ENCODE measurements at regions not wholly inside any gene's neighbourhood (a gene's known extent, or its start where the extent isn't known, plus 50 kb on each side); places are given as distances from the start of the nearest gene placed in this dataset.
"Not testable (repeated sequence)": the region's sequence is repeated elsewhere in the genome, so short reads cannot be mapped to it uniquely, and the experiment has no call there.

DNA sequence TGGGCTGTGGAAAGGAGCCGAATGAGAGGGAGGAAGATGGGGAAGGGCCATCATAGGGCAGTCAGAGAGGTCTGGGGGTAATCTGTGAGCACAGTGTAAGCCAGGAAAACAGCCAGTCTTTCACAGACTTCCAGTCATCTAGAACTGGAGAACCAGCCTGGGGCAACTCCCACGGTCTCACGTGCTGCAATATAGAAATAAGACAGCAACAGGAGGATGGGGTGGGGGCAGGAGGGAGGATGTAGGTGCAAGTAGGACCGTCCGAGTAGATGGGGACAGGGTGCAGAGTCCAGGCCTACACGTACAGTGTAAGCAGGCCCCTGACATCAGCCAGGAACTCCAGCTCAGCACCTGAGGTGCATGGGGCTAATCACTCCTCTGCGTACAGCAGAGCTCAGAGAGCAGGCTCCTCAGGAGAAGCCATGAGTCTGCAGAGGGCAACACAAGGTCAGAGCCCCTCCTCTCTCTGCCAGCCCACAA, 58.2 kb upstream of the TNFAIP3 start:
- no peak for TF ChIP-seq ZNF274 (IDR thresholded peaks at IDR 0.05; ENCODE audit: low read depth, low read length)
- no peak overlapping the region for H3K4me3 ChIP-seq (ENCODE audit: low read length)

DNA sequence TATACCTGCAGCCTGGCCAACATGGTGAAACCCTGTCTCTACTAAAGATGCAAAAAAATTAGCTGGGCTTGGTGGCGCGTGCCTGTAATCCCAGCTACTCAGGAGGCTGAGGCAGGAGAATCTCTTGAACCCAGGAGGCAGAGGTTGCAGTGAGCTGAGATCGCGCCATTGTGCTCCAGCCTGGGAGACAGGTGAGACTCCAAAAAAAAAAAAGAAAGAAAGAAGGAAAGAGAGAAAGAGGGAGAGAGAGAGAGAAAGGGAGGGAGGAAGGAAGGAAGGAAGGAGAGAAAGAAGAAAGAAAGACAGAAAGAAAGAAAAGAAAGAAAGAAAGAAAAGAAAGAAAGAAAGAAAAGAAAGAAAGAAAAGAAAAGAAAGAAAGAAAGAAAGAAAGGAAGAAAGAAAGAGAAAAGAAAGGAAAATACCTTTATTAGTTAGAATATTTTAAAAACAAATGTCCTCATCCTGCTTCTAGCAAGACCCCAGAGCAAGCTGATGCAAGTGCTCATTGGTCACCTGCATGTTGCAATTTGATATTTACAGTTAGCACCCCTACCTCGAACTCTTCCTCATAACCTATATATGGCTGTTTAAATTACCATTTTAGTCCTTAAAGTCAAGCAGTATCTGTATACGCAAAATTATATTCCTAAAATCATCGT, 57.0 kb upstream of the TNFAIP3 start:
- H3K4me3 ChIP-seq (ENCODE audit: low read length) = not testable (repeated sequence)

DNA sequence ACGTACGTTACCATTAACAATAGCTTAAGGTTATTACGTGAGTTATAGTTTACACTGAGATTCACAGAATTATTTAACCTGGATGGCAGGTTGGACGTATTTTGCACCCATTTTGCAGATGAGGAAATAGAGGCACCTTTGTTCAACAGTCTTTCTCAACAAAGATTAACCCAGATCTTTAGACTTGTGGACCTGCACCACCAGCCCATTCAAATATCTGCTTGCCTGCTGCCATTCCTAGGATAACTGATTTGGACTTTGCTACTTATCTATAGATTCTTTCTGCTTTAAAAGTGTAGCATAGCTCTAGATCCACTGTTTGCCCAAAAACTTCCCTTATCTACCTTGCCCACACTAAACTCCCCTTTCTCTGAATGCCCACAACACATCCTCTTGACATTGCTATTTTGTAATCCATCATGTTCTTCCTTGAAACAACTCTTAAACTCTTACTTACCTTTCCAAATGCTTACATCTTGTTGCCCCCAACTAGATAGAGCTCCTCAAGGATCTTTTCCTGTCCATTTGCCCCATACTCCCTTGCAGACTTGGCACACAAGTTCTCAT, 56.4 kb upstream of the TNFAIP3 start:
- TF ChIP-seq ZNF274 (IDR thresholded peaks at IDR 0.05; ENCODE audit: low read depth, low read length) = no peak
- H3K4me3 ChIP-seq (ENCODE audit: low read length) = no peak overlapping the region

DNA sequence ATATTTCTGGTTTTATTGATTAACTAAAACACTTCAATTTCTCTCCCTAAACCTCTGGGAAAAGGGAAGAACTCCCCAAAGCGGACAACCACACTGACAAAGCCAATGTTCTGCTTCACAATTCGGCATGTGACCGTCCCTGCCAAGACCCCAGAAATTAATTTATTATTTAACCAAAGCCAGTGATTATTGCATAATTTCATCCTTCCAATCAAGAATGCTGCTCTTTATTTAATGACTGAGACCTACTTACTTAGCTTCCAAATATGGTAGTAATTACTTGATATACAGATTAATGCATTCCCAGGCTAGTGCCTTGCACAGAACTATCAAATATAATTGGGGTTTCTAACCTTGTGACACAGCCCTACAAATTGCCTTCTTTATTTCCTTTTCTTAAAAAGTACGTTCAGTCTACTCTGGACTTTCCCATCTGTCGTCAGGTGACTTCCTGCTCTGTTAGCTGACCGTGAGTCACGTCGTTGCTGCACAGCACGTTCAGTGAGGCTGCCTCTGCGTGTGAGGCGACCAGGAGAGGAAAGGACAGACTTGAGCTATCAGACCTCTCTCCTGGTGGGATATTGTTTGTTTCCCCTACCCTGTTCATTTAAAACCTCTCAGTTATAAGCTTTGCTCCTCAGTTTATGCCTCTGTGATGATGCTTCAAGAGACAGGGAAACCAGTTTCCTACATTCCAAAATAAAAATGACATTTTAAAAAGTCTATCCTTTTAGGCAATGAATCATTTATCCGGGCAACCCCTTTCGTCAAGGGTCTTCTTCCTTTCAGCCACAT, 55.7 kb upstream of the TNFAIP3 start:
- no peak for TF ChIP-seq ZNF274 (IDR thresholded peaks at IDR 0.05; ENCODE audit: low read depth, low read length)
- H3K4me3 ChIP-seq (ENCODE audit: low read length) = peak overlapping the region; percentile 4; the same call in 1 of the 2 replicates

DNA sequence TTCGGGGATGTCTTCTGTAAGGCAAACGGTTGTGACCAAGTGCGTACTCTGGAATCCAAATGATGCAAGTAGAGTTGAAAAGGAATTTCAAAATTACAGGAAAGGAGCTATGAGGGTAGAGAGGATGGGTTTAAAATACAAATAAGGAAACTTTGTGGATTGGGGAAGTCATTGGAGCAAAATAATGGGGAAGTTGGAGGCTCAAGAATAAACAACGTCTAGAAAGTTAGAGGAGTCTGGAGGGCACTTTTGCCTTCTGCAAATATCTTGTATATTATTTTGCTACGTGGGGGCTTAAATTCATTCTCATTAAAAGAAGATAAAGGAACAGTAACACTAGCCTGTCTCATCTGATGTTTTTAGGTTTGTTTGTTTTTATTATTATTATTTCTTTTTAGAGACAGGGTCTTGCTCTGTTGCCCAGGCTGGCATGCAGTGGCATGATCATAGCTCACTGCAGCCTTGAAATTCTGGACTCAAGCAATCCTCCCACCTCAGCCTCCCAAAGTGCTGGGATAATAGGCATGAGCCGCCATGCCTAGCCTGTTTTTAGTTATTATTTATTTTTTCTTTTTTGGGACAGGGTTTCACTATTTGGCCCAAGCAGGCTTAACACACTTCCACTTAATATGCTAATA, 55.0 kb upstream of the TNFAIP3 start:
- H3K4me3 ChIP-seq (ENCODE audit: low read length) = no peak overlapping the region; the same call in 1 of the 2 replicates
- TF ChIP-seq ZNF274 (IDR thresholded peaks at IDR 0.05; ENCODE audit: low read depth, low read length) = no peak

DNA sequence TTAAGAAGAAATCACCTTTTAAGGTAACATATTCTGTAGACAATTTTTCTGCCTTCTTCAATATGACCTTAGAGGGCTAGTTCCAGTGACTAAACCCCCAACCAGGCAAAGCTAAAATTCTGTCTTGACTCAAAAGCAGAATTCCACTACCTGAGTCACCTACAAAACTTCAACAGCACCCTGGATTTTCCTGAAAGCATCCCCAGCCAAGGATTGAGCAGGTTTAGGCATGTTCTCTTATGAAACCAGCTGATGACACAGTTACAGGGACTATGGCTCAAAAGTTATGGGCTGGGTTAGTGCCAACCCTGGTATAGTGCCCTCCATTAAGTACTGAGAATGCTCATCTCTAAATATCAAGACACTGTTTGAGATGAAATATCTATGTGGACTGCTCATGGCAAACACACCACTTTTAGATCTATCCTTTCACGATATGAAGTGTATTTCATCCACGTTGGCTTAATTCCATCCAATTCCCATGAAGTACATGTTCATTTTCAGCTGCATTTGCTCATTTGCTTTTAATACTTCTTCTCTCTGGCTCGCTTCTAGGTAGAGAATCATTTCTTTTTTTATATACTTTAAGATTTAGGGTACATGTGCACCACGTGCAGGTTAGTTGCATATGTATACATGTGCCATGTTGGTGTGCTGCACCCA, 53.6 kb upstream of the TNFAIP3 start:
- H3K4me3 ChIP-seq (ENCODE audit: low read length) = no peak overlapping the region
- no peak for TF ChIP-seq ZNF274 (IDR thresholded peaks at IDR 0.05; ENCODE audit: low read depth, low read length)

DNA sequence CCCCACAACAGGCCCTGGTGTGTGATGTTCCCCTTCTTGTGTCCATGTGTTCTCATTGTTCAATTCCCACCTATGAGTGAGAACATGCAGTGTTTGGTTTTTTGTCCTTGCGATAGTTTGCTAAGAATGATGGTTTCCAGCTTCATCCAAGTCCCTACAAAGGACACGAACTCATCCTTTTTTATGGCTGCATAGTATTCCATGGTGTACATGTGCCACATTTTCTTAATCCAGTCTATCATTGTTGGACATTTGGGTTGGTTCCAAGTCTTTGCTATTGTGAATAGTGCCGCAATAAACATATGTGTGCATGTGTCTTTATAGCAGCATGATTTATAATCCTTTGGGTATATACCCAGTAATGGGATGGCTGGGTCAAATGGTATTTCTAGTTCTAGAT, 53.0 kb upstream of the TNFAIP3 start:
- not testable (repeated sequence) for H3K4me3 ChIP-seq (ENCODE audit: low read length)

DNA sequence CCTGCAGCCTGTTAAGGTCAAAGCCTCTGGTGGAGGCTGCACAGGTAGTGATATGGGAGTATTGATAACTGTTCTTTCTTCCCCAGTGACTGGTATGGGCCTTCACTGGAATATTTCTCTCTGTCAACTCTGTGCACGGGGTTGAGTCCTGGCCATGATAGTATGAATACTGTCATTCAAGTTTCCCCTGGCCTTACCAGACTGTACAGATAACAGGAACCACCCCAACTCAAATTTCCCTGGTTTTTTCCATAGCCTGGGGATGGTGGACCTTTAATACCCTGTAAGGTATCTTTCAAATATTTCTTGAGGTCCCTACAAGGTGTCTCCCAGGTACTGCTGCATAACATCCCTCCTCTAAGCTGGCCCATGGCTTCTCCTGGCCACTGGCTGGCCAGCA, 51.4 kb upstream of the TNFAIP3 start:
- no peak for TF ChIP-seq ZNF274 (IDR thresholded peaks at IDR 0.05; ENCODE audit: low read depth, low read length)
- peak overlapping the region; percentile 33; the same call in 1 of the 2 replicates for H3K4me3 ChIP-seq (ENCODE audit: low read length)

DNA sequence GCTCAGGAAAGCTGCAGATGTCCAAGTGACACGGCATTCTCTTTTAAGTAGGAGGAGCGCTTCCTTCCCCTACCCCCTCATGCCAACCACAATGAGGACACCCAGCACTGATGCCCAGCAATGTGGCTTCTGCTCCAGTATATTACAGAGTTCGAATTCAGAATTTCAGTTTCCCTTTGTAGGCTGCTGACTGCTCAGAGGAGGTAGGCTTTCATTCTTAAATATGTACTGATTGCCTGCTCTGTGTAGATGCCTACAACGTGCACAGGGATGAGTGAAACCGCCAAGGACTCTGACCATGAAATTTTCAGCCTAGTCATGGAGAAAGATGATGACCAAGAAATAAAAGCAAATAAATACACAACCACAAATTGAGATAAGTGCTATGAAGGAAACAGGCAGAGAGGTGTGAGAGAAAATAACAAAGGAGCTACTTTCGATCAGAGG, 50.9 kb upstream of the TNFAIP3 start:
- no peak for TF ChIP-seq ZNF274 (IDR thresholded peaks at IDR 0.05; ENCODE audit: low read depth, low read length)

DNA sequence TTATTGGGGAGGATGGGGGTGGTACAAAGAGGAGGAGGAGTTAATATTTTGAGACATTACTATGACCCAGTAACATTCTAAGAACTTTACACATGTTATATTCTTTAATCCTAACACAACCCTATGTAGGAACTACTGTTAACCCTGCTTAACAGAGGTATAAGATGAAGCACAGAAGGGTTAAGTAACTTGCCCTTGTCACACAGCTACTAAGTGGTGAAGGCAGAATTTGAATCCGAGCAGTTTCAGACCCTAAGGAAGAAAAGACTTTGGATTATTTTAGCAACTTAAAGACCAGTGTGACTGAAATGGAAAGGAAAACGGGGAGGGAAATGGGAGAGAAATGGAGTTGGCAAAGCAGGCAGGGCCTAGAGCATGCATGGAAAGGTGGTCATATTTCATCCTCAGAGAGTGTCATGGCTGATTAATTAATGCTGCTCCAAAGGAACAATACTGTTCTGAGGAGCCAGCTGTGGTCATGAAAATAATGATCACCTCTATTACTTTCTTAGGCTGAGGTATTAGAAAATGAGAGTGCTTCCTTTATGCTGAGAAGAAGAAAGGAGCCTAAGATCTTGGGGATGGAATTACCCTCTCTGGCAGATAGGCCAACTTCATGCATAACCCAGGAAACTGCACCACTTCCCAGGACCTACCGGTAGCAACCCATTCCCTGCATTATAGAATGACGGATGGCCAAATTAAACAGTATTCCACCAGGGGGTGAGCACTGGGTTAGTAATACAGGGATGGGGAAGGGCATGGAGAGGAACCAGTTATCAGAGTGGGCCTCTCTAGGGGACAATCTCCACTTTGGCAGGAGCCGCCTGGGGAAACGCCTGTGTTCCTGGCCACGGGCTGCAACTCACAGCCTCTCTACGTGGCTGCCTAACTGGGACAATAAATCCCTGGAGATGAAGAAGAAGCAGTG, 50.1 kb upstream of the TNFAIP3 start:
- H3K4me3 ChIP-seq (ENCODE audit: low read length) = no peak overlapping the region
- no peak for TF ChIP-seq ZNF274 (IDR thresholded peaks at IDR 0.05; ENCODE audit: low read depth, low read length)

More for the DNA sequence above, 50.9 kb upstream of the TNFAIP3 start:
- peak overlapping the region; percentile 33; the same call in 1 of the 2 replicates for H3K4me3 ChIP-seq (ENCODE audit: low read length)

Data from GM08714 (cell line).